SK-N-SH treated with all-trans-retinoic acid at 6 μM for 48 hours (cell line): ENCODE measurements at regions not wholly inside any gene's neighbourhood (a gene's known extent, or its start where the extent isn't known, plus 50 kb on each side); places are given as distances from the start of the nearest gene placed in this dataset.

Experiments used
- ARNTL ChIP-seq: fragments of 450-650 bp; formaldehyde crosslinking; IDR thresholded peaks from 2 replicates; pipeline ENCODE4 v1.5.0; 2020; ENCODE audit warnings: low read depth, mild to moderate bottlenecking, moderate library complexity, borderline replicate concordance
- CSDC2 ChIP-seq: fragments of 250-450 bp; sonication (Bioruptor Pico); IDR thresholded peaks from 2 replicates; pipeline ENCODE4 v1.5.0; 2020; ENCODE audit warnings: mild to moderate bottlenecking, moderate library complexity
- ESRRG ChIP-seq: fragments of 250-450 bp; sonication (Bioruptor Pico); IDR thresholded peaks from 2 replicates; pipeline ENCODE4 v1.6.1; 2021; ENCODE audit warnings: mild to moderate bottlenecking
- OSR1 ChIP-seq: fragments of 250-450 bp; sonication (Bioruptor Pico); IDR thresholded peaks from 2 replicates; pipeline ENCODE4 v1.8.0; 2022; ENCODE audit warnings: moderate library complexity, mild to moderate bottlenecking, inconsistent platforms
- RARB ChIP-seq: fragments of 250-450 bp; sonication (Bioruptor Pico); IDR thresholded peaks from 2 replicates; pipeline ENCODE4 v1.8.0; 2021; ENCODE audit warnings: mild to moderate bottlenecking, moderate library complexity
- ZNF70 ChIP-seq: fragments of 450-650 bp; formaldehyde crosslinking; IDR thresholded peaks from 2 replicates; pipeline ENCODE4 v1.5.0; 2020; ENCODE audit warnings: mild to moderate bottlenecking, moderate library complexity
- ZNF8 ChIP-seq: fragments of 450-650 bp; formaldehyde crosslinking; IDR thresholded peaks from 2 replicates; pipeline ENCODE4 v1.5.0; 2020; ENCODE audit warnings: mild to moderate bottlenecking, moderate library complexity
- TF ChIP-seq, protein P1 (sequence below): fragments of 250-450 bp; sonication (Bioruptor Pico); IDR thresholded peaks from 2 replicates; pipeline ENCODE4 v1.5.0; 2020; ENCODE audit warnings: mild to moderate bottlenecking, moderate library complexity
- TF ChIP-seq, protein P2 (sequence below): fragments of 250-450 bp; sonication (Bioruptor Pico); IDR thresholded peaks from 2 replicates; pipeline ENCODE4 v1.8.0; 2020; ENCODE audit warnings: mild to moderate bottlenecking, moderate library complexity, borderline replicate concordance

DNA sequence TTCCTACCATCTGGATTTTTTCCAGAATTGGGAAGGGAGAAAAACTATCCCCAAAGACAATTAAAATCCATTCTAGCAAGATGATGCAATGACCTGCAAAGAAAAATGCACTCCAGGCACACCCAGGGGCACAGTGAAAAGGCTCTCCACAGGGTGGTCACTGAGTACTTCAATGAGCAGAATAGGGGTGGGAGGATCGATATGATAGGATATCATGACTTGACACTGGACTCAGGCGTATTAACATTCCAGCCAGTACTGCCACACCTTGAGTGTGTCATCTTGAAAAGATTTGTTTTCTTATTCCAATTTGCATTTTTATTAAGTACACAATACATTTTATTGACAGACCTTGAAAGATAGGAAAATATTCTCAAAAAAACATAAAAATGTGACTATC lies 132.2 kb downstream of the ZNF37A start:
- TF ChIP-seq OSR1, result no peak
- TF ChIP-seq RARB (CRISPR knock-in tag), result no peak
- TF ChIP-seq, protein P1, sequence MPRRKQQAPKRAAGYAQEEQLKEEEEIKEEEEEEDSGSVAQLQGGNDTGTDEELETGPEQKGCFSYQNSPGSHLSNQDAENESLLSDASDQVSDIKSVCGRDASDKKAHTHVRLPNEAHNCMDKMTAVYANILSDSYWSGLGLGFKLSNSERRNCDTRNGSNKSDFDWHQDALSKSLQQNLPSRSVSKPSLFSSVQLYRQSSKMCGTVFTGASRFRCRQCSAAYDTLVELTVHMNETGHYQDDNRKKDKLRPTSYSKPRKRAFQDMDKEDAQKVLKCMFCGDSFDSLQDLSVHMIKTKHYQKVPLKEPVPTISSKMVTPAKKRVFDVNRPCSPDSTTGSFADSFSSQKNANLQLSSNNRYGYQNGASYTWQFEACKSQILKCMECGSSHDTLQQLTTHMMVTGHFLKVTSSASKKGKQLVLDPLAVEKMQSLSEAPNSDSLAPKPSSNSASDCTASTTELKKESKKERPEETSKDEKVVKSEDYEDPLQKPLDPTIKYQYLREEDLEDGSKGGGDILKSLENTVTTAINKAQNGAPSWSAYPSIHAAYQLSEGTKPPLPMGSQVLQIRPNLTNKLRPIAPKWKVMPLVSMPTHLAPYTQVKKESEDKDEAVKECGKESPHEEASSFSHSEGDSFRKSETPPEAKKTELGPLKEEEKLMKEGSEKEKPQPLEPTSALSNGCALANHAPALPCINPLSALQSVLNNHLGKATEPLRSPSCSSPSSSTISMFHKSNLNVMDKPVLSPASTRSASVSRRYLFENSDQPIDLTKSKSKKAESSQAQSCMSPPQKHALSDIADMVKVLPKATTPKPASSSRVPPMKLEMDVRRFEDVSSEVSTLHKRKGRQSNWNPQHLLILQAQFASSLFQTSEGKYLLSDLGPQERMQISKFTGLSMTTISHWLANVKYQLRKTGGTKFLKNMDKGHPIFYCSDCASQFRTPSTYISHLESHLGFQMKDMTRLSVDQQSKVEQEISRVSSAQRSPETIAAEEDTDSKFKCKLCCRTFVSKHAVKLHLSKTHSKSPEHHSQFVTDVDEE (CRISPR knock-in tag), result no peak
- TF ChIP-seq ARNTL (CRISPR knock-in tag), result no peak
- TF ChIP-seq, protein P2, sequence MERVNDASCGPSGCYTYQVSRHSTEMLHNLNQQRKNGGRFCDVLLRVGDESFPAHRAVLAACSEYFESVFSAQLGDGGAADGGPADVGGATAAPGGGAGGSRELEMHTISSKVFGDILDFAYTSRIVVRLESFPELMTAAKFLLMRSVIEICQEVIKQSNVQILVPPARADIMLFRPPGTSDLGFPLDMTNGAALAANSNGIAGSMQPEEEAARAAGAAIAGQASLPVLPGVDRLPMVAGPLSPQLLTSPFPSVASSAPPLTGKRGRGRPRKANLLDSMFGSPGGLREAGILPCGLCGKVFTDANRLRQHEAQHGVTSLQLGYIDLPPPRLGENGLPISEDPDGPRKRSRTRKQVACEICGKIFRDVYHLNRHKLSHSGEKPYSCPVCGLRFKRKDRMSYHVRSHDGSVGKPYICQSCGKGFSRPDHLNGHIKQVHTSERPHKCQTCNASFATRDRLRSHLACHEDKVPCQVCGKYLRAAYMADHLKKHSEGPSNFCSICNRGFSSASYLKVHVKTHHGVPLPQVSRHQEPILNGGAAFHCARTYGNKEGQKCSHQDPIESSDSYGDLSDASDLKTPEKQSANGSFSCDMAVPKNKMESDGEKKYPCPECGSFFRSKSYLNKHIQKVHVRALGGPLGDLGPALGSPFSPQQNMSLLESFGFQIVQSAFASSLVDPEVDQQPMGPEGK (CRISPR knock-in tag), result no peak
- TF ChIP-seq CSDC2 (CRISPR knock-in tag), result no peak
- TF ChIP-seq ZNF8, result no peak
- no peak for TF ChIP-seq ESRRG (CRISPR knock-in tag)
- TF ChIP-seq ZNF70 (CRISPR knock-in tag), result no peak
